HepG2 (cell line): ENCODE measurements at regions not wholly inside any gene's neighbourhood (a gene's known extent, or its start where the extent isn't known, plus 50 kb on each side); places are given as distances from the start of the nearest gene placed in this dataset.

ENCODE experiments used
- AKNA ChIP-seq: sonication (generic); formaldehyde crosslinking; IDR thresholded peaks from 2 replicates; pipeline ENCODE4 v1.4.0; 2020; ENCODE audit warnings: missing genetic modification reagents, borderline replicate concordance
- BORCS8-MEF2B ChIP-seq: sonication (generic); formaldehyde crosslinking; IDR thresholded peaks from 2 replicates; pipeline ENCODE4 v1.8.0; 2022; ENCODE audit warnings: mild to moderate bottlenecking, missing genetic modification reagents
- CTCF ChIP-seq: sonication (generic); formaldehyde crosslinking; IDR thresholded peaks from 2 replicates; pipeline ENCODE4 v1.5.0; 2020; ENCODE audit warnings: mild to moderate bottlenecking, missing genetic modification reagents, moderate library complexity
- EP300 ChIP-seq, 3 experiments: sonication (generic) in 1 of 3; formaldehyde crosslinking in 1 of 3; IDR thresholded peaks; 2 replicates each; pipeline versions ENCODE4 v1.5.1 to v1.6.1; 2011 to 2020; ENCODE audit warnings: low read depth in 2 of 3, low read length in 2 of 3, borderline replicate concordance in 1 of 3, improper control_type of control experiment in 1 of 3, mild to moderate bottlenecking in 1 of 3, missing genetic modification reagents in 1 of 3, moderate library complexity in 1 of 3
- FOXK2 ChIP-seq: fragments of 450-650 bp; IDR thresholded peaks from 2 replicates; pipeline ENCODE4 v1.6.1; 2016
- MAZ ChIP-seq, 2 experiments: sonication (generic) in 1 of 2; formaldehyde crosslinking in 1 of 2; IDR thresholded peaks; 2 replicates each; pipeline versions ENCODE4 v1.5.0 to v1.6.1; 2012 to 2020; ENCODE audit warnings: low read depth in 2 of 2, mild to moderate bottlenecking in 2 of 2, borderline replicate concordance in 1 of 2, improper control_type of control experiment in 1 of 2, low read length in 1 of 2, missing genetic modification reagents in 1 of 2, moderate library complexity in 1 of 2
- MYPOP ChIP-seq: sonication (generic); formaldehyde crosslinking; IDR thresholded peaks from 2 replicates; pipeline ENCODE4 v1.8.1; 2023; ENCODE audit warnings: mild to moderate bottlenecking, moderate library complexity, missing genetic modification reagents
- NBN ChIP-seq: fragments of 450-650 bp; conservative IDR thresholded peaks from 2 replicates; pipeline ENCODE4 v1.6.1; 2017
- POLR2AphosphoS5 ChIP-seq: IDR thresholded peaks from 2 replicates; pipeline ENCODE4 v1.6.1; 2012; ENCODE audit warnings: low read depth, low read length
- USF2 ChIP-seq, 2 experiments: sonication (generic) in 1 of 2; formaldehyde crosslinking in 1 of 2; IDR thresholded peaks; 2 replicates each; pipeline versions ENCODE4 v1.5.1 to v1.6.1; 2011 to 2020; ENCODE audit warnings: borderline replicate concordance in 1 of 2, low read depth in 1 of 2, low read length in 1 of 2, mild to moderate bottlenecking in 1 of 2, missing genetic modification reagents in 1 of 2, moderate library complexity in 1 of 2
- WIZ ChIP-seq: sonication (generic); formaldehyde crosslinking; IDR thresholded peaks from 2 replicates; pipeline ENCODE4 v1.5.1; 2020; ENCODE audit warnings: mild to moderate bottlenecking, missing genetic modification reagents
- ZNF747 ChIP-seq: sonication (generic); formaldehyde crosslinking; IDR thresholded peaks from 2 replicates; pipeline ENCODE4 v1.8.1; 2023; ENCODE audit warnings: missing genetic modification reagents, mild to moderate bottlenecking, borderline replicate concordance
- TF ChIP-seq, protein P1 (sequence below): sonication (generic); formaldehyde crosslinking; IDR thresholded peaks from 2 replicates; pipeline ENCODE4 v1.5.1; 2020; ENCODE audit warnings: missing genetic modification reagents, mild to moderate bottlenecking, borderline replicate concordance

GRCh38 chr2:7753777-7754176 is 836.6 kb downstream of the RNF144A start:
- TF ChIP-seq AKNA (CRISPR knock-in tag) (no peak), MYPOP (CRISPR knock-in tag) (no peak), ZNF747 (CRISPR knock-in tag) (no peak), POLR2AphosphoS5 (no peak), USF2 (IDR thresholded peaks at IDR 0.05; ENCODE audit: low read depth, low read length) (no peak), USF2 (CRISPR knock-in tag; IDR thresholded peaks at IDR 0.05; ENCODE audit: borderline replicate concordance) (no peak), CTCF (CRISPR knock-in tag) (no peak), WIZ (CRISPR knock-in tag) (no peak), FOXK2 (no peak), MAZ (IDR thresholded peaks at IDR 0.05; ENCODE audit: borderline replicate concordance, low read depth, low read length) (no peak), MAZ (CRISPR knock-in tag; IDR thresholded peaks at IDR 0.05; ENCODE audit: low read depth) (no peak), EP300 (IDR thresholded peaks at IDR 0.05; ENCODE audit: low read depth in 2 of 2, low read length in 2 of 2) (no peak), EP300 (CRISPR knock-in tag; IDR thresholded peaks at IDR 0.05; ENCODE audit: borderline replicate concordance) (no peak), BORCS8-MEF2B (CRISPR knock-in tag) (no peak), NBN (no peak)
- TF ChIP-seq, protein P1, sequence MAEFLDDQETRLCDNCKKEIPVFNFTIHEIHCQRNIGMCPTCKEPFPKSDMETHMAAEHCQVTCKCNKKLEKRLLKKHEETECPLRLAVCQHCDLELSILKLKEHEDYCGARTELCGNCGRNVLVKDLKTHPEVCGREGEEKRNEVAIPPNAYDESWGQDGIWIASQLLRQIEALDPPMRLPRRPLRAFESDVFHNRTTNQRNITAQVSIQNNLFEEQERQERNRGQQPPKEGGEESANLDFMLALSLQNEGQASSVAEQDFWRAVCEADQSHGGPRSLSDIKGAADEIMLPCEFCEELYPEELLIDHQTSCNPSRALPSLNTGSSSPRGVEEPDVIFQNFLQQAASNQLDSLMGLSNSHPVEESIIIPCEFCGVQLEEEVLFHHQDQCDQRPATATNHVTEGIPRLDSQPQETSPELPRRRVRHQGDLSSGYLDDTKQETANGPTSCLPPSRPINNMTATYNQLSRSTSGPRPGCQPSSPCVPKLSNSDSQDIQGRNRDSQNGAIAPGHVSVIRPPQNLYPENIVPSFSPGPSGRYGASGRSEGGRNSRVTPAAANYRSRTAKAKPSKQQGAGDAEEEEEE (CRISPR knock-in tag), result no peak
